Tibial nerve (tissue), 4 donors: ENCODE measurements at regions not wholly inside any gene's neighbourhood (a gene's known extent, or its start where the extent isn't known, plus 50 kb on each side); places are given as distances from the start of the nearest gene placed in this dataset.

Source experiments
- DNase-seq, 2 donors: peaks; one replicate each; pipeline ENCODE4 v3.0.0-alpha.2; 2019; ENCODE audit warnings: low spot score in 2 of 2
- H3K27ac ChIP-seq, 4 donors: fragments of 200-600 bp; sonication (generic) in 3 of 4; one replicate each; pipeline ENCODE4 v1.5.1; 2017 to 2019; ENCODE audit warnings: mild to moderate bottlenecking in 1 of 4
- H3K27me3 ChIP-seq, 2 donors: fragments of 200-600 bp; sonication (generic) in 1 of 2; one replicate each; pipeline versions ENCODE4 v1.5.1 to v1.6.0; 2017 to 2019
- H3K36me3 ChIP-seq, 3 donors: fragments of 200-600 bp; sonication (generic); one replicate each; pipeline ENCODE4 v1.5.1; 2018 to 2019
- H3K4me1 ChIP-seq, 4 donors: fragments of 200-600 bp; sonication (generic) in 3 of 4; one replicate each; pipeline ENCODE4 v1.5.1; 2017 to 2019
- H3K4me3 ChIP-seq, 4 donors: fragments of 200-600 bp; sonication (generic) in 3 of 4; one replicate each; pipeline ENCODE4 v1.5.1; 2017 to 2019; ENCODE audit warnings: mild to moderate bottlenecking in 1 of 4, moderate library complexity in 1 of 4
- H3K9me3 ChIP-seq, 4 donors: fragments of 200-600 bp; sonication (generic) in 3 of 4; one replicate each; pipeline ENCODE4 v1.5.1; 2017 to 2019
- CTCF ChIP-seq, 5 experiments: fragments of 200-600 bp in 3 of 5; fragments of 450-650 bp in 2 of 5; sonication (generic) in 3 of 5; IDR thresholded peaks; one replicate each; pipeline ENCODE4 v1.5.1; 2016 to 2019; ENCODE audit warnings: antibody characterized with exemption in 5 of 5, mild to moderate bottlenecking in 3 of 5, moderate library complexity in 2 of 5
- EP300 ChIP-seq, 2 donors: sonication (generic); formaldehyde crosslinking; IDR thresholded peaks; one replicate each; pipeline ENCODE4 v1.6.1; 2017; ENCODE audit warnings: antibody characterized with exemption in 2 of 2, mild to moderate bottlenecking in 1 of 2
- POLR2A ChIP-seq, 2 donors: fragments of 450-650 bp; IDR thresholded peaks; one replicate each; pipeline ENCODE4 v1.6.1; 2017; ENCODE audit warnings: antibody characterized with exemption in 2 of 2, mild to moderate bottlenecking in 2 of 2, moderate library complexity in 2 of 2
- WGBS, 2 donors: methylation state at CpG; one replicate each; pipeline ENCODE4 v1.1.5; 2018; 5-methylcytosine and 5-hydroxymethylcytosine counted together

DNA sequence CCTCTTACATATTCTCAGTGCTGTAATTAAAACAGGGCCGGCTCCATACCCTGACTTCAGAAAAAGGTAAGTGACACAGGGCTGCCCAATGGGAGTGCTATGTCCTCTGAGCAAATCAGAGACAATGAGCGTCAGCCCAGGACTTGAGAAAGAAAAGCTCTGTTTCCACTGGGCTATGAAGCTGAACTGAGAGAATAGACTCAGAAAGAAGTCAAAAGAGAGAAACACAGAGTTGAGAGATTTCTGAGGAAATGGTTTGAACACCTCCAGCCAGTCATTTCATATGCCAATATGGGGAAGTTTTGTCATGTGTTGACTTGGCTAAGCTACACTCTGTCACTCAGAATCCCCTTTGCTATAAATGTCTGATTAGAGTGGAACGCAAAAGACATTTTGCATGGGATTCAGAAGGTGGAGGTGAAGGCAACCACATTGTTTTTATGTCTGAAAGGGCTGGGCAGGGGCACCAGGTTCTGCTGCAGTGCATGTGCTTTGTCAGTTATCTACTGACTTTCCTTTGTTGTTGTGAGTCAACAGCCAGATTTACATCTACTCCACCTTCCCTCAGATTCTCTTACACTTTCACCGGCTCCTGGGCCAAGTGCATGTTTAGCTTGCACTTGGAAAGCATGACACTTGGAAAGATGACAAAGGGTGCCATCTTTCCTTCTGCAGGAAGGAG, 313.3 kb downstream of the DUSP6 start:
- DNase-seq: no peak
- Histone ChIP-seq H3K4me3 (no peak overlapping the region), H3K27ac (no peak overlapping the region), H3K27me3 (no peaks in the 10 kb centered on the region), H3K9me3 (no peaks in the 10 kb centered on the region), H3K36me3 (no peaks in the 10 kb centered on the region), H3K4me1 (no peaks in the 10 kb centered on the region)
- TF ChIP-seq CTCF (IDR thresholded peaks at IDR 0.05) (no peak), POLR2A (IDR thresholded peaks at IDR 0.05) (no peak), EP300 (IDR thresholded peaks at IDR 0.05) (no peak)
- WGBS, 2 donors: 84% methylated on average over 4 of the region's 4 CpGs

GRCh38 chr12:89033062-89033461, 319.2 kb downstream of the DUSP6 start:
- H3K4me1 ChIP-seq: no peaks in the 10 kb centered on the region
- no peaks in the 10 kb centered on the region for H3K9me3 ChIP-seq
- no peak overlapping the region for H3K27ac ChIP-seq
- 89 to 95% methylated on average over 3 of the region's 3 CpGs for WGBS, 2 donors
- DNase-seq: no peak
- no peak overlapping the region for H3K4me3 ChIP-seq
- no peaks in the 10 kb centered on the region for H3K36me3 ChIP-seq
- no peaks in the 10 kb centered on the region for H3K27me3 ChIP-seq
- TF ChIP-seq EP300 (IDR thresholded peaks at IDR 0.05) (no peak), CTCF (IDR thresholded peaks at IDR 0.05) (no peak), POLR2A (IDR thresholded peaks at IDR 0.05) (no peak)

- Histone ChIP-seq H3K27me3 (no peaks in the 10 kb centered on the region), H3K4me1 (no peaks in the 10 kb centered on the region), H3K36me3 (no peaks in the 10 kb centered on the region), H3K4me3 (no peak overlapping the region), H3K27ac (no peak overlapping the region), H3K9me3 (no peaks in the 10 kb centered on the region)
- WGBS, 2 donors: 83 to 94% methylated on average over 2 of the region's 2 CpGs
- no peak for TF ChIP-seq EP300 (IDR thresholded peaks at IDR 0.05)
- no peak for TF ChIP-seq CTCF (IDR thresholded peaks at IDR 0.05)
- no peak for TF ChIP-seq POLR2A (IDR thresholded peaks at IDR 0.05)
- DNase-seq: no peak
Observed at GRCh38 chr12:89029961-89030360, 322.3 kb downstream of the DUSP6 start.

- WGBS, 2 donors: 90 to 92% methylated on average over 4 of the region's 4 CpGs
- Histone ChIP-seq H3K4me3 (no peak overlapping the region), H3K36me3 (no peaks in the 10 kb centered on the region), H3K9me3 (no peaks in the 10 kb centered on the region), H3K27me3 (no peaks in the 10 kb centered on the region), H3K27ac (no peak overlapping the region), H3K4me1 (peaks cover 0 to 5% (median 0%) of the 10 kb centered on the region in 4 donors)
- no peak for DNase-seq
- no peak for TF ChIP-seq CTCF (IDR thresholded peaks at IDR 0.05)
- no peak for TF ChIP-seq POLR2A (IDR thresholded peaks at IDR 0.05)
- TF ChIP-seq EP300 (IDR thresholded peaks at IDR 0.05): no peak
Observed at GRCh38 chr12:89024580-89024979, 327.7 kb downstream of the DUSP6 start.

- WGBS, 2 donors: 68 to 87% methylated on average over 2 of the region's 2 CpGs
- TF ChIP-seq EP300 (IDR thresholded peaks at IDR 0.05): no peak
- no peak for TF ChIP-seq POLR2A (IDR thresholded peaks at IDR 0.05)
- no peak for TF ChIP-seq CTCF (IDR thresholded peaks at IDR 0.05)
- H3K4me1 ChIP-seq: peaks cover 0 to 10% (median 0%) of the 10 kb centered on the region in 4 donors
- H3K9me3 ChIP-seq: no peaks in the 10 kb centered on the region
- no peaks in the 10 kb centered on the region for H3K36me3 ChIP-seq
- H3K27ac ChIP-seq: no peak overlapping the region
- H3K4me3 ChIP-seq: no peak overlapping the region
- DNase-seq: no peak
- no peaks in the 10 kb centered on the region for H3K27me3 ChIP-seq
Observed at GRCh38 chr12:89023936-89024335, 328.4 kb downstream of the DUSP6 start.
